OCI-LY7 (cell line): ENCODE measurements at regions not wholly inside any gene's neighbourhood (a gene's known extent, or its start where the extent isn't known, plus 50 kb on each side); places are given as distances from the start of the nearest gene placed in this dataset.

Experiments used
- EZH2phosphoT487 ChIP-seq: fragments of 200-600 bp; sonication (generic); IDR thresholded peaks from 2 replicates; pipeline ENCODE4 v1.6.1; 2018; ENCODE audit warnings: low read depth, borderline replicate concordance, mild to moderate bottlenecking, mixed run types, antibody characterized with exemption, low read length, moderate library complexity, mixed read lengths
- TF ChIP-seq, protein P1 (sequence below): fragments of 200-600 bp; sonication (generic); conservative IDR thresholded peaks from 2 replicates; pipeline ENCODE4 v1.5.1; 2014; ENCODE audit warnings: mild to moderate bottlenecking, antibody characterized with exemption, low read length, moderate library complexity, mixed read lengths

GRCh38 chr14:34051966-34052657 lies 101.2 kb upstream of the EGLN3 start:
- TF ChIP-seq, protein P1, sequence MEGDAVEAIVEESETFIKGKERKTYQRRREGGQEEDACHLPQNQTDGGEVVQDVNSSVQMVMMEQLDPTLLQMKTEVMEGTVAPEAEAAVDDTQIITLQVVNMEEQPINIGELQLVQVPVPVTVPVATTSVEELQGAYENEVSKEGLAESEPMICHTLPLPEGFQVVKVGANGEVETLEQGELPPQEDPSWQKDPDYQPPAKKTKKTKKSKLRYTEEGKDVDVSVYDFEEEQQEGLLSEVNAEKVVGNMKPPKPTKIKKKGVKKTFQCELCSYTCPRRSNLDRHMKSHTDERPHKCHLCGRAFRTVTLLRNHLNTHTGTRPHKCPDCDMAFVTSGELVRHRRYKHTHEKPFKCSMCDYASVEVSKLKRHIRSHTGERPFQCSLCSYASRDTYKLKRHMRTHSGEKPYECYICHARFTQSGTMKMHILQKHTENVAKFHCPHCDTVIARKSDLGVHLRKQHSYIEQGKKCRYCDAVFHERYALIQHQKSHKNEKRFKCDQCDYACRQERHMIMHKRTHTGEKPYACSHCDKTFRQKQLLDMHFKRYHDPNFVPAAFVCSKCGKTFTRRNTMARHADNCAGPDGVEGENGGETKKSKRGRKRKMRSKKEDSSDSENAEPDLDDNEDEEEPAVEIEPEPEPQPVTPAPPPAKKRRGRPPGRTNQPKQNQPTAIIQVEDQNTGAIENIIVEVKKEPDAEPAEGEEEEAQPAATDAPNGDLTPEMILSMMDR, result no peak
- no peak for TF ChIP-seq EZH2phosphoT487
